Psoas muscle (tissue), 7 donors: ENCODE measurements at regions not wholly inside any gene's neighbourhood (a gene's known extent, or its start where the extent isn't known, plus 50 kb on each side); places are given as distances from the start of the nearest gene placed in this dataset.

Source experiments
- ATAC-seq, 4 donors: fragments of 200-7000 bp; cut with Tn5 transposase; one replicate each; pipeline ENCODE4 v1.9.1; 2020; ENCODE audit warnings: moderate library complexity in 3 of 4, mild to moderate bottlenecking in 2 of 4
- DNase-seq, 2 donors: peaks; one replicate each; pipeline ENCODE4 v3.0.0-alpha.2; 2020
- H3K27ac ChIP-seq: fragments of 200-600 bp; one replicate; pipeline ENCODE4 v1.8.0; 2022
- H3K27me3 ChIP-seq, 3 donors: fragments of 200-600 bp in 1 of 3; one replicate each; pipeline versions ENCODE4 v1.6.1 to v1.8.0; 2013 to 2022; ENCODE audit warnings: low read length in 2 of 3, mild to moderate bottlenecking in 2 of 3, moderate library complexity in 1 of 3; ENCODE audit not compliant: insufficient read depth in 3 of 3
- H3K36me3 ChIP-seq, 2 donors: fragments of 200-600 bp in 1 of 2; one replicate each; pipeline versions ENCODE4 v1.6.1 to v1.8.0; 2013 to 2022; ENCODE audit warnings: low read depth in 1 of 2, mild to moderate bottlenecking in 1 of 2, moderate library complexity in 1 of 2; ENCODE audit not compliant: insufficient read depth in 1 of 2
- H3K4me1 ChIP-seq: fragments of 200-600 bp; one replicate; pipeline ENCODE4 v1.8.0; 2022
- H3K4me3 ChIP-seq: fragments of 200-600 bp; one replicate; pipeline ENCODE4 v1.8.0; 2022; ENCODE audit warnings: mild to moderate bottlenecking
- H3K9me3 ChIP-seq: fragments of 200-600 bp; one replicate; pipeline ENCODE4 v1.8.0; 2022
- CTCF ChIP-seq: fragments of 200-600 bp; IDR thresholded peaks from one replicate; pipeline ENCODE4 v1.8.0; 2022; ENCODE audit warnings: antibody characterized with exemption
- WGBS, 3 donors: extraction: QIAGEN DNeasy Blood & Tissue Kit; methylation state at CpG; one replicate each; pipeline versions ENCODE4 v1.1.6 to v1.1.7; 2013; 5-methylcytosine and 5-hydroxymethylcytosine counted together
- intact Hi-C, 2 donors: fragments of 100-400 bp; cut with DNase I; formaldehyde crosslinking; loops; one replicate each; pipeline versions ENCODE4 v1.11.0 to v1.14.2; 2022
- donor health status: healthy with polysubstance abuse.
- donor health status: DM: no; HTN: no; CAD: no; lungs with moderate emphysema.
- donor health status: Bipolar disorder and iron deficiency.
- donor health status: healthy.
- donor health status: DM: yes; HTN: yes; CAD: no.
- donor health status: DM: no; HTN: no; CAD: no.
- donor health status: DM: yes; HTN: yes; CAD: no.

DNA sequence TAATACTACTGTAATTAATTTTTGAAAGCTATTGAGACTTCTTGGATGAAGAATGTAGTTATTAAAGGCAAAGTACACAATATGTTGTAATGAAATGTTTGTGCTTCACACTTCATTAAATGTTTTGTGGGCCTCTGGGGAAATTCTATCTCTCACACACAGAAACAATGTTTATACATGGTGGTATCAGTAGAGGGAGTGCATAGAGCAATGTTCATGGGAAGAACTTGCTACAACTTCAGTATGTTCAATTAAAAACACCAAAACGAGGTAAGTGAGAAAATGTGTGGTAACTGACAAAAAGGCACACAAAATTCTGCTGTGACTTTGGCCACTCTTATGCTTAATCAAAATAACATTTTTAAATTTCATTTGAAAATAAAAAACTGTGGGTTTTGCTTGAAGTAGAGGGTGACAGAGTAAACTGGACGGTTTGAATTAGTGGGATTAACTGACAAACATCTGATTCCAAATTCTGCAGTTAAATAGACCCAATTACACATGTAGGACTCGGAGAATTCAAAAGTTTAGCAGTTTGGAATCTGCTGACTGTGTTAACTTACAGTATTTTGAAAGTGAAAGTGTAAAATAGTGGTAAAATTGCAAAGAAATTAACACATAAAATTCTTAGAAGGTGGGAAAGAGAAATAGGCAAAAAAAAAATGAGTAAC lies 111.4 kb upstream of the TTC29 start:
- Histone ChIP-seq H3K9me3 (no peaks in the 10 kb centered on the region), H3K4me3 (peak overlapping the region; percentile 61), H3K4me1 (peaks cover 3% of the 10 kb centered on the region), H3K36me3 (no peaks in the 10 kb centered on the region), H3K27me3 (no peaks in the 10 kb centered on the region), H3K27ac (peak overlapping the region; percentile 23)
- intact Hi-C loops: no loop called here
- ATAC-seq (no peak), DNase-seq (no peak)
- TF ChIP-seq CTCF: no peak
- 18 to 28% (median 19%) methylated on average over 3 of the region's 3 CpGs for WGBS, 3 donors

DNA sequence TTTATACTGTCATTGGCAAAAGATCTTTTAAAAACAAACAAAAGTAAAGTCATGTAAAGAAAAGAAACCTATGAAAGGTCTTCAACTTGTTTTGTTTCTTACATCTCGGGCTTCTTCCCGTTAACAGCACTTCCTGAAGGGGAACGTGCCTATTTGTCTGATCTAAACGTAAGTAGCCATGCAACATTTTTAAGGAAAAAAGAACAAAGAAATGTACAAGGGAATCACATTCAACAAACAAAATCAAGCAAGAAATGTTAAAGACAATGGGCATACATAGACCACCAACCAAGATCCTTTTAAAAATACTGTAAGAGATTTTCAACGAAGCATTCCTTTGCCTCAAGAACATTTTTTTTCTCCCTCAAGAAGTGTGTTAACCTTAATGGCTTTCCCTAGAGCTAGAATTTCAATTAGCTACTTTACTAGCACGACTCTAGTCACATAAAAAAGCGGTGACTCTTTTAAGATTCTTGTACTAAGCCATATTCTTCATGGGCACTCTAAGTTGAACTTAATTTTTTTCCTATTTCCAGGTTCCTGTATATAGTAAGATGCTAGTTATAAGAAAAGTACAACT lies 112.0 kb upstream of the TTC29 start:
- Histone ChIP-seq H3K4me1 (peaks cover 3% of the 10 kb centered on the region), H3K4me3 (peak overlapping the region; percentile 61), H3K27me3 (no peaks in the 10 kb centered on the region), H3K27ac (peak overlapping the region; percentile 23), H3K9me3 (no peaks in the 10 kb centered on the region), H3K36me3 (no peaks in the 10 kb centered on the region)
- 20 to 24% (median 20%) methylated on average over 7 of the region's 7 CpGs for WGBS, 3 donors
- DNase-seq (no peak), ATAC-seq (no peak)
- no peak for TF ChIP-seq CTCF
- intact Hi-C loops: no loop called here

DNA sequence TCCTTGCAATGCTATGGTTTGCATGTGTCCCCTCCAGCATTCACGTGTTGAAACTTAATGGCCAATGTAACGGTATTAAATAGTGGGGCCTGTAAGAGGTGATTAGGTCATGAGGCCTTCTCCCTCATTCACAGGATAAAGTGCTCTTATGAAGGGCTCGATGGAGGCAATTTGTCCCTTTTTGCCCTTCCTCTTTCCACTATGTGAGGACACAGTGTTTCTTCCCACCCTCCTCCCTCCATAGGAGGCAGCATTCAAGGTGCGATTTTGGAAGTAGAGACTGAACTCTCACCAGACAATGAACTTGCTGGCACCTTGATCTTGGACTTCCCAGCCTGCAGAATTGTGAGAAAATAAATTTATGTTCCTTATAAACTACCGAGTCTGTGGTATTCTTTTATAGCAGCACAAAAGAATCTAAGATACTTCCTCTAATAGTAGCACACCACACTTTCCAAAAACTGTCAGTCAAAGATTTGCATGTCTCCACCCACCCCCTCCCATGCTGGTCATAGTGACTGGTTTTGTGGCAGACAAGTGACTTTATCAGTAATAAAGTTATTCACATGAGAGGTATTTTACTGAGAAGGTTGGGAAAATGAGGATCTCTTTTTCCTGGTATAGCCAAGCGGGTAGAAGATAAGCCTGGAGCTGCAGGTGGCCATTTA lies 113.5 kb upstream of the TTC29 start:
- ATAC-seq (no peak), DNase-seq (no peak)
- Histone ChIP-seq H3K9me3 (no peaks in the 10 kb centered on the region), H3K27me3 (no peaks in the 10 kb centered on the region), H3K4me1 (peaks cover 3% of the 10 kb centered on the region), H3K27ac (no peak overlapping the region), H3K36me3 (no peaks in the 10 kb centered on the region), H3K4me3 (no peak overlapping the region)
- intact Hi-C loops: no loop called here
- TF ChIP-seq CTCF: no peak
- 84 to 90% (median 85%) methylated on average over 6 of the region's 6 CpGs for WGBS, 3 donors

DNA sequence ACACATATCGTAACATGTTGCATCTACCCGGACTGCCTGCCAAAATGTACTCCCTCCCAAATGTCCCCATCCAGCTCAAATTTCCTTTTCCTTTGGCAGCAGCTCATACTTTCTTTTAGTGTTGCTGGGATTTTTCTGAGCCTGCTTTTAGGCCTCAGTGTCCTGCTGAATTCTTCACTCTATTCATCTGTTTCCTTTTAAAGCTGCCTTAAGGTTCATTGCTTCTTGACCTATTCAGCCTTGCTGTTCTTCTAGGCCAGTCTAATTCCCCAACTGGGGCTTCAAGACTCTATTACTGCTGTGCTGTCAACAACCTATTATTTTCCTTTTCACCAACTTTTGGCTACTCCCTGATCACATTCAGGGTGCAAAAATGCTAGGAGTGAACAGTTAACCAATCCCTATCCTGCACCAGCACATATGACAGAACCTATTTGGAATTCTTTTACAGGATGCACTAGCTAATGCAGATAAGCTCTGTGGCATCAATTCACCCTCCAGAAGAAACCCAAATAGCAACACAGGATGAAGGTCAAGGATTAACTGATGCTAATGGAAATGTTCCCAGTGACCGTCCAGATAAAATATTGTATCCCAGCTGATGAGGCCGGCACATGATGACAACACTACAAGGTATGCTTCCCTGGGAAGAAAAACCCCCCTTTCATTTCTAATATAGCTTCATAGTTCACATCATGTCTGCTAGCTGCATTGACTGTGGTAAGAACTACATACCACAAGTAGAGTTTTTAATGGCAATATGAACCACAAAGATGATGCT lies 114.7 kb upstream of the TTC29 start:
- Histone ChIP-seq H3K27ac (no peak overlapping the region), H3K4me1 (peaks cover 3% of the 10 kb centered on the region), H3K27me3 (no peaks in the 10 kb centered on the region), H3K9me3 (no peaks in the 10 kb centered on the region), H3K4me3 (no peak overlapping the region), H3K36me3 (no peaks in the 10 kb centered on the region)
- TF ChIP-seq CTCF: no peak
- ATAC-seq: peak in 1 of 4 donors; percentile 49
- no peak for DNase-seq
- WGBS, 3 donors: 23 to 37% (median 26%) methylated on average over 4 of the region's 4 CpGs
- intact Hi-C loops: no loop called here
